ENCODE measurements at regions not wholly inside any gene's neighbourhood (a gene's known extent, or its start where the extent isn't known, plus 50 kb on each side); places are given as distances from the start of the nearest gene placed in this dataset.

DNA sequence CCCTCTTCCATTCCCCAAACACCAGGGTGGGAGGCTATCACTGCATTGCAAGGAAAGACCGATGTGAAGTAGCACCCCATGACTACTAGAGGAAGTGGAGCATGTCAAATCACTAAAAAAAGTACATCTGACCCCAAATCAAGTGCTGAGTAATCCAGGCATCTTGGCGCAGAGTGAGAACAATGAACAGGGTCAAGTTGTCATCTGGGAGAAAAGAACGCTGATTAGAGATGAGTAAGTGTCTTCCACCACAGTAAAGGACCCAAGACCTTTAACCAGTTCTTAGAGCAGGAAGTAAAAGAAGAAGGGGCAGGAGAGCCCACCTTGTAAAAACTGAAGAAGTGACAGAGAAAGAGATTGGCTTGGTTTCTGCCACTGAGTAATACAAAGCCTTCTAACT is 75.0 kb upstream of the RAD23B start:
- Histone ChIP-seq H3K27me3 (no peaks in the 10 kb centered on the region), H3K36me3 (no peaks in the 10 kb centered on the region), H3K4me1 (no peaks in the 10 kb centered on the region), H3K27ac (no peak overlapping the region), H3K9me3 (peaks cover 0 to 1% (median 0%) of the 10 kb centered on the region in 3 donors), H3K4me3 (no peak overlapping the region)
- WGBS, 2 donors (ENCODE audit: low coverage in 1 of 2) = 63 to 80% methylated on average over 2 to 3 of the region's 3 CpGs
- no peak for ATAC-seq
- TF ChIP-seq EP300 (IDR thresholded peaks at IDR 0.05) (no peak), POLR2AphosphoS5 (IDR thresholded peaks at IDR 0.05) (no peak), POLR2A (IDR thresholded peaks at IDR 0.05) (no peak)
- TF ChIP-seq, protein P1, sequence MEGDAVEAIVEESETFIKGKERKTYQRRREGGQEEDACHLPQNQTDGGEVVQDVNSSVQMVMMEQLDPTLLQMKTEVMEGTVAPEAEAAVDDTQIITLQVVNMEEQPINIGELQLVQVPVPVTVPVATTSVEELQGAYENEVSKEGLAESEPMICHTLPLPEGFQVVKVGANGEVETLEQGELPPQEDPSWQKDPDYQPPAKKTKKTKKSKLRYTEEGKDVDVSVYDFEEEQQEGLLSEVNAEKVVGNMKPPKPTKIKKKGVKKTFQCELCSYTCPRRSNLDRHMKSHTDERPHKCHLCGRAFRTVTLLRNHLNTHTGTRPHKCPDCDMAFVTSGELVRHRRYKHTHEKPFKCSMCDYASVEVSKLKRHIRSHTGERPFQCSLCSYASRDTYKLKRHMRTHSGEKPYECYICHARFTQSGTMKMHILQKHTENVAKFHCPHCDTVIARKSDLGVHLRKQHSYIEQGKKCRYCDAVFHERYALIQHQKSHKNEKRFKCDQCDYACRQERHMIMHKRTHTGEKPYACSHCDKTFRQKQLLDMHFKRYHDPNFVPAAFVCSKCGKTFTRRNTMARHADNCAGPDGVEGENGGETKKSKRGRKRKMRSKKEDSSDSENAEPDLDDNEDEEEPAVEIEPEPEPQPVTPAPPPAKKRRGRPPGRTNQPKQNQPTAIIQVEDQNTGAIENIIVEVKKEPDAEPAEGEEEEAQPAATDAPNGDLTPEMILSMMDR (IDR thresholded peaks at IDR 0.05) = no peak

DNA sequence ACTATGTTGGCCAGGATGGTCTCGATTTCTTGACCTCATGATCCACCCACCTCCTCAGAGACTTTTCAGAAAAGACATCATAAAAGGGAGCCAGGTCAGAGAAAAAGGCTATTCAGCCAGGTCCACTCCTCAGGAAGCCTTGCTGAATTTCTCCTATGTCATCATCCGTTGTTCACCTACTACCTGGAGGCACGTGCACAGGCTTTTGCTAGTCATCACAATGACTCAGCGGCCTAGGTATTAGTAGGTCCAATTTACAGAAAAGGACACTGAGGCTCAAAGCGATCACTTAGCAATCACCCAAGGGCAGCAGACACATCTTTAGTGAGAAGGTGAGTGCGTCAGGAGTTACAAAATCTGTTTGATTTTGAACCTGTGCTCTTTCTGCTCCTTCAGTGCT is 72.3 kb upstream of the RAD23B start:
- ATAC-seq = no peak
- TF ChIP-seq POLR2A (IDR thresholded peaks at IDR 0.05) (no peak), EP300 (IDR thresholded peaks at IDR 0.05) (no peak), POLR2AphosphoS5 (IDR thresholded peaks at IDR 0.05) (no peak)
- TF ChIP-seq, protein P1 (IDR thresholded peaks at IDR 0.05) = no peak
- no peaks in the 10 kb centered on the region for H3K9me3 ChIP-seq
- H3K27ac ChIP-seq = no peak overlapping the region
- no peak overlapping the region for H3K4me3 ChIP-seq
- no peaks in the 10 kb centered on the region for H3K27me3 ChIP-seq
- H3K36me3 ChIP-seq = no peaks in the 10 kb centered on the region
- no peaks in the 10 kb centered on the region for H3K4me1 ChIP-seq
- 82 to 86% methylated on average over 2 to 6 of the region's 6 CpGs for WGBS, 2 donors (ENCODE audit: low coverage in 1 of 2)

- ATAC-seq = no peak
- TF ChIP-seq EP300 (IDR thresholded peaks at IDR 0.05) (no peak), POLR2AphosphoS5 (IDR thresholded peaks at IDR 0.05) (no peak), POLR2A (IDR thresholded peaks at IDR 0.05) (no peak)
- TF ChIP-seq, protein P1 (IDR thresholded peaks at IDR 0.05) = no peak
- no peaks in the 10 kb centered on the region for H3K36me3 ChIP-seq
Observed at GRCh38 chr9:107211284-107211923, 71.7 kb upstream of the RAD23B start.

GRCh38 chr9:107212613-107213012 is 70.5 kb upstream of the RAD23B start:
- no peaks in the 10 kb centered on the region for H3K4me1 ChIP-seq
- TF ChIP-seq POLR2AphosphoS5 (IDR thresholded peaks at IDR 0.05) (no peak), POLR2A (IDR thresholded peaks at IDR 0.05) (no peak), EP300 (IDR thresholded peaks at IDR 0.05) (no peak)
- TF ChIP-seq, protein P1 (IDR thresholded peaks at IDR 0.05) = no peak
- 96 to 100% methylated on average over 3 of the region's 5 CpGs for WGBS, 2 donors (ENCODE audit: low coverage in 1 of 2)

More at GRCh38 chr9:107211284-107211923, 71.7 kb upstream of the RAD23B start:
- H3K4me3 ChIP-seq = no peak overlapping the region
- H3K27ac ChIP-seq = no peak overlapping the region
- no peaks in the 10 kb centered on the region for H3K27me3 ChIP-seq
- no peaks in the 10 kb centered on the region for H3K4me1 ChIP-seq
- H3K9me3 ChIP-seq = no peaks in the 10 kb centered on the region
- 58 to 69% methylated on average over 4 to 7 of the region's 9 CpGs for WGBS, 2 donors (ENCODE audit: low coverage in 1 of 2)

GRCh38 chr9:107213080-107213479 is 70.0 kb upstream of the RAD23B start:
- no peak for ATAC-seq
- 81 to 83% methylated on average over 3 to 6 of the region's 6 CpGs for WGBS, 2 donors (ENCODE audit: low coverage in 1 of 2)

More at GRCh38 chr9:107212613-107213012, 70.5 kb upstream of the RAD23B start:
- Histone ChIP-seq H3K27me3 (no peaks in the 10 kb centered on the region), H3K4me3 (no peak overlapping the region), H3K9me3 (no peaks in the 10 kb centered on the region), H3K27ac (no peak overlapping the region), H3K36me3 (no peaks in the 10 kb centered on the region)
- no peak for ATAC-seq

More at GRCh38 chr9:107213080-107213479, 70.0 kb upstream of the RAD23B start:
- Histone ChIP-seq H3K9me3 (no peaks in the 10 kb centered on the region), H3K36me3 (no peaks in the 10 kb centered on the region), H3K27ac (no peak overlapping the region), H3K4me1 (no peaks in the 10 kb centered on the region), H3K27me3 (no peaks in the 10 kb centered on the region), H3K4me3 (no peak overlapping the region)
- TF ChIP-seq POLR2AphosphoS5 (IDR thresholded peaks at IDR 0.05) (no peak), POLR2A (IDR thresholded peaks at IDR 0.05) (no peak), EP300 (IDR thresholded peaks at IDR 0.05) (no peak)
- TF ChIP-seq, protein P1 (IDR thresholded peaks at IDR 0.05) = no peak
